Fibroblast of villous mesenchyme (primary cell): ENCODE measurements at regions not wholly inside any gene's neighbourhood (a gene's known extent, or its start where the extent isn't known, plus 50 kb on each side); places are given as distances from the start of the nearest gene placed in this dataset.

Source experiments
- DNase-seq: peaks from one replicate; pipeline ENCODE4 v3.0.0-alpha.2; 2010; ENCODE audit warnings: low read depth
- H3K4me3 ChIP-seq: 2 replicates; pipeline ENCODE4 v1.5.1; 2011; ENCODE audit warnings: low read depth, mild to moderate bottlenecking, low read length
- TF ChIP-seq, protein P1 (sequence below): IDR thresholded peaks from 2 replicates; pipeline ENCODE4 v1.5.1; 2012; ENCODE audit warnings: low read depth, mild to moderate bottlenecking, low read length; ENCODE audit not compliant: insufficient read depth

DNA sequence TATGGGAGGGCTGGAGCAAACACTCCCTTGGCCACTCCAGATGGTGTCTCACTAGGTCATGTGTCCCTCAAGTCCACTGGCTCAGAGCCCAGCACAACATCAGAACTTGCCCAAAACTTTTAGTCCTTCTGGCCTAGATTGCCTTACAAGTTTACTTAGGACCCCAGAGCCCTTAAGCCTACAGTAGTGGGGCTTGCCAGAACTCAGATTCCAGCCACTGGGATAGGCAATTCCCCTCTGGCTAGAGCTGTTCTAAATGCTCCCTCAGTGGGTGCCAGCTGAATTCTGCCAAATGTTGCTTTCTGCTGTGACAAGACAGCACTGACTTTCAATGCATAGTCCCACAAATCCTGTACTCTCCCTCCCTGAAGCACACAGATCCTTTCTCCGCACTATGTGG, 331.1 kb downstream of the HTR7 start:
- DNase-seq = no peak
- H3K4me3 ChIP-seq = no peak overlapping the region
- TF ChIP-seq, protein P1, sequence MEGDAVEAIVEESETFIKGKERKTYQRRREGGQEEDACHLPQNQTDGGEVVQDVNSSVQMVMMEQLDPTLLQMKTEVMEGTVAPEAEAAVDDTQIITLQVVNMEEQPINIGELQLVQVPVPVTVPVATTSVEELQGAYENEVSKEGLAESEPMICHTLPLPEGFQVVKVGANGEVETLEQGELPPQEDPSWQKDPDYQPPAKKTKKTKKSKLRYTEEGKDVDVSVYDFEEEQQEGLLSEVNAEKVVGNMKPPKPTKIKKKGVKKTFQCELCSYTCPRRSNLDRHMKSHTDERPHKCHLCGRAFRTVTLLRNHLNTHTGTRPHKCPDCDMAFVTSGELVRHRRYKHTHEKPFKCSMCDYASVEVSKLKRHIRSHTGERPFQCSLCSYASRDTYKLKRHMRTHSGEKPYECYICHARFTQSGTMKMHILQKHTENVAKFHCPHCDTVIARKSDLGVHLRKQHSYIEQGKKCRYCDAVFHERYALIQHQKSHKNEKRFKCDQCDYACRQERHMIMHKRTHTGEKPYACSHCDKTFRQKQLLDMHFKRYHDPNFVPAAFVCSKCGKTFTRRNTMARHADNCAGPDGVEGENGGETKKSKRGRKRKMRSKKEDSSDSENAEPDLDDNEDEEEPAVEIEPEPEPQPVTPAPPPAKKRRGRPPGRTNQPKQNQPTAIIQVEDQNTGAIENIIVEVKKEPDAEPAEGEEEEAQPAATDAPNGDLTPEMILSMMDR = no peak

DNA sequence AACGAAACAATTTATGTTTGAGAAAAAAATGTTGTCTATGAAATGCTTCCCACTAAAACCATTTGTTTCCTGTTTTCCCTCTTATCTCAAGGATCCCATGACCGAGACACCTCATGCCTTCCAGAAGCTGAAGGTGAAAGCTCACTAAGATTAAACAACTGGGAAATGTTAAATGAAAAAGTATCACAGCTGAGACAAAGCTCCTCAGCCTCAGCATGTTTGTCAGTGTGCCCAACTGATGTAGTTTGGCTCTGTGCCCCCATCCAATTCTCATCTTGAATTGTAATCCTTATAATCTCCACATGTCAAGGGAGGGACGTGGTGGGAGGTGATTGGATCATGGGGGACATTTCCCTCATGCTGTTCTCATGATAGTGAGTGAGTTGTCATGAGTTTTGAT, 327.3 kb downstream of the HTR7 start:
- no peak overlapping the region for H3K4me3 ChIP-seq
- TF ChIP-seq, protein P1 = no peak
- DNase-seq = peak; percentile 83

DNA sequence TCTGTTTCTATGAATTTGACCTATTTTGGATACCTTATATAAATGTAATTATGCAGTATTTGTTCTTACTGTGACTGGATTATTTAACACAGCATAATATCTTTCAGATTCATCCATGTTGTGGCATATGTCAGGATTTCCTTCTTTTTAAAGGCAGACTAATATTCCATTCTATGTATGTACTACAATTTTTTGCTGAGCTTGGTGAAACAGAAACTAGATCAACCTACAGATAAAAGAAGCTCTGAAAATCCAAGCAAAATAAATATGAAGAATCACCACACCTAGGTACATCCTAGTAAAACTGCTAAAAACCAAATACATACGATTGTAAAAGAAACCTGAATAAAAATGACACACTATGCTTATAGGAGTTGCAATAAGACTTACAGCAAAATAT, 300.5 kb downstream of the HTR7 start:
- TF ChIP-seq, protein P1 = no peak
- no peak overlapping the region for H3K4me3 ChIP-seq
- no peak for DNase-seq

DNA sequence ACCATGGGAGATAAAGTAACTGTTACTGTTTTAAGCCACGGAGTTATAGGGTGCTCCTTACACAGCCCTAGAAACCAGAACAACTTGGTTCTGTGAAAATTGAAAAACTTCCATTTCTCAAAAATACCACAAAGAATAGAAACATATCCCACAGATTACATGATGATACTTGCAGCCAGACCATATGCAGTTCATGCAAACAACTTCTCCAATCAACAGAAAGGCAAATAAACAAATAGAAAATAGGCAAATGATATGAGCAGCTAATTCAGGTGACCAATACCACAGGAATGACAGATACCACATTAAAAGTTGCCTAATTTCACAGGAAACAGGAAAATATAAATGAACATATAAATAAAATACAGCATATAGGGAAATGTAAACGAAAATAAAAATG, 297.5 kb downstream of the HTR7 start:
- DNase-seq = peak; percentile 69
- TF ChIP-seq, protein P1 = no peak
- H3K4me3 ChIP-seq = no peak overlapping the region

DNA sequence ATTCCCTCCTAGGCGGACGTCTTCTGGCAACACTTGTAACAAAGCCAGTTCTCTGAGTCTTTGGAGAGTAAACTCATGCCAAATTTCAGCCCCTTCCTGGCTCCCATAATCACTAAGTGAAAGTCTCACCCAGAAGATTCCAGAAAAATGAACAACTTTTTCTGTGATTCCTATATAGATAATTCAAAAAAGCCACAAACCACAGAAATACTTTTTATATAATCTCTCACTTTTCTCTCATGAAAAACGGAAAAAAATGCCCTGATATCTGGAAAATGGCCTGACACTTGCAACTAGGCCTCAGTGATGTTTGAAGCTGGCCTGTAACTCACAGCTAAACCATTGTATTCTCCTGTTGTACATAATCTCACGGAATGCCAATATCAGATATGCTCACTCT, 296.2 kb downstream of the HTR7 start:
- peak; percentile 31 for DNase-seq
- TF ChIP-seq, protein P1 = no peak
- no peak overlapping the region for H3K4me3 ChIP-seq

DNA sequence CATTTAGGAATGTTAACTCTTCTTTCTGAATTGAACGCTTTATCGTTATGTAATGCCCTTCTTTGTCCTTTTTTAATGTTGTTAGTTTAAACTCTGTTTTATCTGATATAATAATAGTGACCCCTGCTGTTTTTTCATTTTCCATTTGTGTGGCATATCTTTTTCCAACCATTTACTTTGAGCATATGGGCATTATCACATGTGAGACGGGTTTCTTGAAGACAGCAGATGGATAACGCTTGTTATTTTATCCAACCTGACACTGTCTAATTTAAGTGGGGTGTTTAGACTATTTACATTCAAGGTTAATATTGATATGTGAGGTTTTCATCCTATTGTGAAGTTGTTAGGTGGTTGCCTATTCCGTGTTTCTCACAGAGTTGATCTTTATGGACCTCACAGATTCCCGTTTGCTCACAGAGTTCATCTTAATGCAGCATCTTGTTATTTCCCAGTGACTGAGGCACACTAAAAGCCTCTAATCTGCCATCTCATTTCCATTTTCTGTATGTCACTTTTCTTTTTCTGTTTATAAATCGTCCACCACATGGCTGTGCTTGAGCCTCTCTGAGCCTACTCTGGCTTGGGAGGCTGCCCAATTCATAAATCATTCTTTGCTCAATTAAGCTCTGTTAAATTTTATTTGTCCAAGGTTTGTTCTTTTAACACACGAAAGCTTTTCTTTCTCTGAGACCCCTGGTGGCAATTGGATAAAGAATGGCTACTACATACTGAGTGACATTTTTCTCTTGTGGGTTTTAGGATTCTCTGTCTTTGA, 286.2 kb downstream of the HTR7 start:
- no peak overlapping the region for H3K4me3 ChIP-seq
- peak; percentile 71 for DNase-seq
- TF ChIP-seq, protein P1 = peak; percentile 16

DNA sequence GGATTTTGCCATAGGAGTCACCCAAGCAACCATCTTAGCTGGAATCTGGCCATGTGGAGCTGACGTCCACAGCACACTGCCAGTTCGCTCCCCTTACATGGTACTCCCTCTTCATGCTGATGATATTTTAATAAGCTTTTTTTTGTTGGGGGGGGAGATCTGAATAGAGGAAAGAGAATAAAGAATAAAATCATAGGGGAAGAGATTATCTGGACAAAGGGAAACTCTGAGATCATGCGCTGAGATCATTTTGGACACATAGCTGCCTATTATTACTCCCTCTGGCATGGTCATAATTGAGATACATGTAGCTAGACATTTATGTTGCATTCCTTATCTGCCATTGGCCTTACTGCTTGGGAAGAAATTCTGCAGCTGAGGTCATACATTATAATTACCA, 282.7 kb downstream of the HTR7 start:
- no peak overlapping the region for H3K4me3 ChIP-seq
- TF ChIP-seq, protein P1 = no peak
- no peak for DNase-seq
